CD4-positive, CD25-positive, alpha-beta regulatory T cell (primary cell): ENCODE measurements at regions not wholly inside any gene's neighbourhood (a gene's known extent, or its start where the extent isn't known, plus 50 kb on each side); places are given as distances from the start of the nearest gene placed in this dataset.

Experiments used
- ATAC-seq, 2 donors: fragments of 150-1000 bp; cut with Tn5 transposase; one replicate each; pipeline ENCODE4 v1.10.0; 2021; ENCODE audit warnings: low read depth in 2 of 2, moderate number of reproducible peaks in 2 of 2, moderate library complexity in 1 of 2
- DNase-seq, 3 donors: peaks; one replicate each; pipeline versions ENCODE4 v3.0.0 to v3.0.0-alpha.2; 2012 to 2022; ENCODE audit warnings: mixed read lengths in 1 of 3
- H3K27ac ChIP-seq: one replicate; pipeline ENCODE4 v1.7.0; 2013; ENCODE audit warnings: mild to moderate bottlenecking, low read length; ENCODE audit not compliant: insufficient read depth, poor library complexity, severe bottlenecking
- H3K27me3 ChIP-seq: one replicate; pipeline ENCODE4 v1.7.0; 2013; ENCODE audit warnings: low read length; ENCODE audit not compliant: control insufficient read depth, insufficient read depth
- H3K36me3 ChIP-seq: one replicate; pipeline ENCODE4 v1.7.0; 2013; ENCODE audit warnings: mild to moderate bottlenecking, low read length, moderate library complexity; ENCODE audit not compliant: control insufficient read depth, insufficient read depth
- H3K4me1 ChIP-seq: 2 replicates; pipeline ENCODE4 v1.7.0; 2013; ENCODE audit warnings: mild to moderate bottlenecking, low read length; ENCODE audit not compliant: insufficient read depth, control insufficient read depth, poor library complexity, severe bottlenecking
- H3K4me3 ChIP-seq: one replicate; pipeline ENCODE4 v1.7.0; 2013; ENCODE audit warnings: low read depth, mild to moderate bottlenecking, low read length, moderate library complexity
- H3K9me3 ChIP-seq, 2 experiments: 1 replicate in 1 of 2; 2 replicates in 1 of 2; pipeline ENCODE4 v1.7.0; 2013; ENCODE audit warnings: low read length in 2 of 2, mild to moderate bottlenecking in 1 of 2, moderate library complexity in 1 of 2; ENCODE audit not compliant: control insufficient read depth in 2 of 2
- H3K27ac Mint-ChIP-seq, 3 donors: one replicate each; pipeline ENCODE4 v1.8.0; 2020 to 2022; ENCODE audit warnings: mild to moderate bottlenecking in 3 of 3, mixed read lengths in 3 of 3, moderate library complexity in 2 of 3
- H3K27me3 Mint-ChIP-seq: one replicate; pipeline ENCODE4 v1.8.0; 2022; ENCODE audit warnings: mild to moderate bottlenecking, mixed read lengths
- H3K36me3 Mint-ChIP-seq: one replicate; pipeline ENCODE4 v1.8.0; 2020; ENCODE audit warnings: mixed read lengths
- H3K4me1 Mint-ChIP-seq, 4 donors: one replicate each; pipeline ENCODE4 v1.8.0; 2020 to 2022; ENCODE audit warnings: mixed read lengths in 4 of 4, mild to moderate bottlenecking in 1 of 4
- H3K4me3 Mint-ChIP-seq, 4 donors: one replicate each; pipeline ENCODE4 v1.8.0; 2020 to 2022; ENCODE audit warnings: mild to moderate bottlenecking in 4 of 4, mixed read lengths in 4 of 4, moderate library complexity in 3 of 4
- H3K9me3 Mint-ChIP-seq, 7 donors: one replicate each; pipeline ENCODE4 v1.8.0; 2020 to 2022; ENCODE audit warnings: mixed read lengths in 7 of 7, mild to moderate bottlenecking in 3 of 7, moderate library complexity in 2 of 7

- DNase-seq, result no peak
- Mint-ChIP-seq H3K9me3 (peaks cover 0 to 4% (median 0%) of the 10 kb centered on the region in 7 donors), H3K4me3 (no peak overlapping the region), H3K36me3 (no peaks in the 10 kb centered on the region), H3K27ac (no peak overlapping the region), H3K27me3 (no peaks in the 10 kb centered on the region), H3K4me1 (no peaks in the 10 kb centered on the region)
- no peak overlapping the region for H3K4me3 ChIP-seq
- H3K36me3 ChIP-seq, result no peaks in the 10 kb centered on the region
- peaks cover 3 to 10% of the 10 kb centered on the region in 2 experiments for H3K9me3 ChIP-seq
- H3K4me1 ChIP-seq, result no peaks in the 10 kb centered on the region
- H3K27ac ChIP-seq, result no peak overlapping the region
- no peaks in the 10 kb centered on the region for H3K27me3 ChIP-seq
- no peak for ATAC-seq
Measured at GRCh38 chr6:92893741-92894140, 525.6 kb downstream of the EPHA7 start.

- Histone ChIP-seq H3K27me3 (no peaks in the 10 kb centered on the region), H3K36me3 (no peaks in the 10 kb centered on the region), H3K4me3 (no peak overlapping the region), H3K27ac (no peak overlapping the region), H3K9me3 (peaks cover 5 to 10% of the 10 kb centered on the region in 2 experiments), H3K4me1 (no peaks in the 10 kb centered on the region)
- Mint-ChIP-seq H3K4me1 (no peaks in the 10 kb centered on the region), H3K9me3 (peaks cover 0 to 6% (median 1%) of the 10 kb centered on the region in 7 donors), H3K4me3 (no peak overlapping the region), H3K27me3 (no peaks in the 10 kb centered on the region), H3K27ac (no peak overlapping the region), H3K36me3 (no peaks in the 10 kb centered on the region)
- ATAC-seq (no peak), DNase-seq (no peak)
Measured at GRCh38 chr6:92892626-92893170, 526.7 kb downstream of the EPHA7 start.

GRCh38 chr6:92888316-92888715, 531.0 kb downstream of the EPHA7 start:
- no peak for DNase-seq
- H3K4me1 Mint-ChIP-seq, result no peaks in the 10 kb centered on the region
- peaks cover 5 to 10% of the 10 kb centered on the region in 2 experiments for H3K9me3 ChIP-seq
- no peak overlapping the region for H3K27ac ChIP-seq
- ATAC-seq, result no peak
- no peaks in the 10 kb centered on the region for H3K27me3 ChIP-seq
- H3K27ac Mint-ChIP-seq, result no peak overlapping the region
- H3K9me3 Mint-ChIP-seq, result peaks cover 0 to 17% (median 1%) of the 10 kb centered on the region in 7 donors
- H3K27me3 Mint-ChIP-seq, result no peaks in the 10 kb centered on the region
- H3K36me3 Mint-ChIP-seq, result no peaks in the 10 kb centered on the region
- H3K36me3 ChIP-seq, result no peaks in the 10 kb centered on the region
- H3K4me3 ChIP-seq, result no peak overlapping the region
- H3K4me1 ChIP-seq, result no peaks in the 10 kb centered on the region
- H3K4me3 Mint-ChIP-seq, result no peak overlapping the region

GRCh38 chr6:92887871-92888270, 531.5 kb downstream of the EPHA7 start:
- Mint-ChIP-seq H3K27ac (no peak overlapping the region), H3K36me3 (no peaks in the 10 kb centered on the region), H3K4me1 (no peaks in the 10 kb centered on the region), H3K27me3 (no peaks in the 10 kb centered on the region), H3K9me3 (peaks cover 0 to 19% (median 3%) of the 10 kb centered on the region in 7 donors), H3K4me3 (no peak overlapping the region)
- DNase-seq (no peak), ATAC-seq (no peak)
- Histone ChIP-seq H3K4me3 (no peak overlapping the region), H3K36me3 (no peaks in the 10 kb centered on the region), H3K4me1 (no peaks in the 10 kb centered on the region), H3K27me3 (no peaks in the 10 kb centered on the region), H3K9me3 (peaks cover 5 to 10% of the 10 kb centered on the region in 2 experiments), H3K27ac (no peak overlapping the region)

- Histone ChIP-seq H3K4me3 (no peak overlapping the region), H3K27me3 (no peaks in the 10 kb centered on the region), H3K27ac (no peak overlapping the region), H3K36me3 (no peaks in the 10 kb centered on the region), H3K4me1 (no peaks in the 10 kb centered on the region), H3K9me3 (peaks cover 2 to 10% of the 10 kb centered on the region in 2 experiments)
- no peaks in the 10 kb centered on the region for H3K4me1 Mint-ChIP-seq
- no peaks in the 10 kb centered on the region for H3K36me3 Mint-ChIP-seq
- no peak for ATAC-seq
- no peak overlapping the region for H3K27ac Mint-ChIP-seq
- H3K4me3 Mint-ChIP-seq, result no peak overlapping the region
- H3K9me3 Mint-ChIP-seq, result peaks cover 0 to 34% (median 11%) of the 10 kb centered on the region in 7 donors
- no peak for DNase-seq
- no peaks in the 10 kb centered on the region for H3K27me3 Mint-ChIP-seq
Measured at GRCh38 chr6:92879526-92879925, 539.8 kb downstream of the EPHA7 start.

- Mint-ChIP-seq H3K4me1 (no peaks in the 10 kb centered on the region), H3K27ac (no peak overlapping the region), H3K4me3 (no peak overlapping the region), H3K36me3 (no peaks in the 10 kb centered on the region), H3K9me3 (peaks cover 3 to 19% (median 6%) of the 10 kb centered on the region in 7 donors), H3K27me3 (no peaks in the 10 kb centered on the region)
- no peaks in the 10 kb centered on the region for H3K4me1 ChIP-seq
- no peaks in the 10 kb centered on the region for H3K9me3 ChIP-seq
- H3K4me3 ChIP-seq, result no peak overlapping the region
- H3K27ac ChIP-seq, result no peak overlapping the region
- no peaks in the 10 kb centered on the region for H3K36me3 ChIP-seq
- ATAC-seq, result no peak
- no peaks in the 10 kb centered on the region for H3K27me3 ChIP-seq
- DNase-seq, result no peak
Measured at GRCh38 chr6:92864966-92865555, 554.3 kb downstream of the EPHA7 start.

- Histone ChIP-seq H3K27me3 (no peaks in the 10 kb centered on the region), H3K9me3 (peaks cover 3 to 6% of the 10 kb centered on the region in 2 experiments), H3K4me3 (no peak overlapping the region), H3K36me3 (no peaks in the 10 kb centered on the region), H3K27ac (no peak overlapping the region), H3K4me1 (no peaks in the 10 kb centered on the region)
- Mint-ChIP-seq H3K27me3 (no peaks in the 10 kb centered on the region), H3K4me1 (no peaks in the 10 kb centered on the region), H3K9me3 (peaks cover 0 to 28% (median 10%) of the 10 kb centered on the region in 7 donors), H3K4me3 (no peak overlapping the region), H3K27ac (no peak overlapping the region), H3K36me3 (no peaks in the 10 kb centered on the region)
- DNase-seq (no peak), ATAC-seq (no peak)
Measured at GRCh38 chr6:92849636-92850035, 569.7 kb downstream of the EPHA7 start.

GRCh38 chr6:92848901-92849300, 570.5 kb downstream of the EPHA7 start:
- Histone ChIP-seq H3K4me1 (no peaks in the 10 kb centered on the region), H3K36me3 (no peaks in the 10 kb centered on the region), H3K27me3 (no peaks in the 10 kb centered on the region), H3K4me3 (no peak overlapping the region), H3K9me3 (peaks cover 3 to 6% of the 10 kb centered on the region in 2 experiments), H3K27ac (no peak overlapping the region)
- H3K27me3 Mint-ChIP-seq, result no peaks in the 10 kb centered on the region
- no peaks in the 10 kb centered on the region for H3K36me3 Mint-ChIP-seq
- H3K9me3 Mint-ChIP-seq, result peaks cover 0 to 28% (median 10%) of the 10 kb centered on the region in 7 donors
- no peaks in the 10 kb centered on the region for H3K4me1 Mint-ChIP-seq
- H3K27ac Mint-ChIP-seq, result no peak overlapping the region
- DNase-seq (no peak), ATAC-seq (no peak)
- no peak overlapping the region for H3K4me3 Mint-ChIP-seq
